SK-N-MC (cell line): ENCODE measurements at regions not wholly inside any gene's neighbourhood (a gene's known extent, or its start where the extent isn't known, plus 50 kb on each side); places are given as distances from the start of the nearest gene placed in this dataset.

Experiments used
- EZH2 ChIP-seq: fragments of 200-600 bp; sonication (generic); IDR thresholded peaks from one replicate; pipeline ENCODE4 v1.6.1; 2017; ENCODE audit warnings: antibody characterized with exemption
- FOXP2 ChIP-seq: optimal IDR thresholded peaks from 2 replicates; pipeline ENCODE3; 2011; ENCODE audit warnings: mild to moderate bottlenecking, moderate library complexity; ENCODE audit not compliant: insufficient read depth; ENCODE audit errors: extremely low read length, control extremely low read depth
- POLR2AphosphoS5 ChIP-seq: IDR thresholded peaks from 2 replicates; pipeline ENCODE4 v1.6.1; 2012; ENCODE audit warnings: mild to moderate bottlenecking, low read depth, low read length, borderline replicate concordance

DNA sequence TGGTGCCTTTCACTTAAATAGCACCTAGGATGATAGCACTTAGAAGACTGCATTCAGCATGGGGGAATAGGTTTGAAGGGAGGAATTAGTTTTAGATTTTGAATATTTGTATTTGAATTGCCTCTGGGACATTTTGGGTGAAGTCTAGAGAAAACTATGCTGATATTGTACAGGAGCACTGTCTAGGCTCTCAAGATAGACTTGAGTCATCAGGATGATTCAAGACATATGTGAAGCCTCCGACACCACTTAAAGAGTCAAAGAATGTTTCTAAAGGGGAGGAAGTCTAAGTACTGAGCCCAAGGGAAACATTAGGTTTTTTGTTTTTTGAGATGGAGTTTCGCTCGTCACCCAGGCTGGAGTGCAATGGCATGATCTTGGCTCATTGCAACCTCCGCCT is 63.9 kb upstream of the CCDC180 start:
- TF ChIP-seq EZH2: no peak
- no peak for TF ChIP-seq POLR2AphosphoS5
- TF ChIP-seq FOXP2: no peak
